ENCODE measurements at regions not wholly inside any gene's neighbourhood (a gene's known extent, or its start where the extent isn't known, plus 50 kb on each side); places are given as distances from the start of the nearest gene placed in this dataset.
"Not testable (repeated sequence)": the region's sequence is repeated elsewhere in the genome, so short reads cannot be mapped to it uniquely, and the experiment has no call there.

GRCh38 chr5:42989190-42989589 is 50.9 kb downstream of the ANXA2R start:
- no peak for DNase-seq

- DNase-seq = no peak
Measured at GRCh38 chr5:42988568-42988967, 51.6 kb downstream of the ANXA2R start.

GRCh38 chr5:42985129-42986037 is 54.7 kb downstream of the ANXA2R start:
- no peak for DNase-seq

GRCh38 chr5:42984307-42984706 is 55.8 kb downstream of the ANXA2R start:
- no peak for DNase-seq

- no peak for DNase-seq
Measured at GRCh38 chr5:42982107-42982622, 58.0 kb downstream of the ANXA2R start.

- DNase-seq = not testable (repeated sequence)
Measured at GRCh38 chr5:42981417-42982106, 58.6 kb downstream of the ANXA2R start.

- DNase-seq = not testable (repeated sequence)
Measured at GRCh38 chr5:42981015-42981414, 59.1 kb downstream of the ANXA2R start.

GRCh38 chr5:42980391-42980790 is 59.7 kb downstream of the ANXA2R start:
- DNase-seq = not testable (repeated sequence)

- DNase-seq = not testable (repeated sequence)
Measured at GRCh38 chr5:42979242-42979641, 60.9 kb downstream of the ANXA2R start.

- no peak for DNase-seq
Measured at GRCh38 chr5:42974536-42974935, 65.6 kb downstream of the ANXA2R start.

GRCh38 chr5:42970636-42971559 is 69.2 kb downstream of the ANXA2R start:
- no peak for DNase-seq

GRCh38 chr5:42965934-42966333 is 74.2 kb downstream of the ANXA2R start:
- no peak for DNase-seq

GRCh38 chr5:42963412-42963811 is 76.7 kb downstream of the ANXA2R start:
- no peak for DNase-seq

GRCh38 chr5:42962124-42962523 is 78.0 kb downstream of the ANXA2R start:
- no peak for DNase-seq

GRCh38 chr5:42960506-42960905 is 79.6 kb downstream of the ANXA2R start:
- no peak for DNase-seq

GRCh38 chr5:42956551-42956950 is 83.6 kb downstream of the ANXA2R start:
- no peak for DNase-seq

GRCh38 chr5:42953041-42953440 is 87.1 kb downstream of the ANXA2R start:
- no peak for DNase-seq

GRCh38 chr5:42952578-42952974 is 87.5 kb downstream of the ANXA2R start:
- no peak for DNase-seq

GRCh38 chr5:42951293-42951840 is 88.8 kb downstream of the ANXA2R start:
- DNase-seq = peak; percentile 87

- peak; percentile 80 for DNase-seq
Measured at GRCh38 chr5:42950456-42951292, 89.4 kb downstream of the ANXA2R start.

GRCh38 chr5:42950116-42950455 is 90.0 kb downstream of the ANXA2R start:
- no peak for DNase-seq

All from activated CD8-positive, alpha-beta memory T cell treated with anti-CD3 and anti-CD28 coated beads, Interleukin-2, amount 50 U/mL, for 48 hours (primary cell).